ENCODE measurements at regions not wholly inside any gene's neighbourhood (a gene's known extent, or its start where the extent isn't known, plus 50 kb on each side); places are given as distances from the start of the nearest gene placed in this dataset.

DNA sequence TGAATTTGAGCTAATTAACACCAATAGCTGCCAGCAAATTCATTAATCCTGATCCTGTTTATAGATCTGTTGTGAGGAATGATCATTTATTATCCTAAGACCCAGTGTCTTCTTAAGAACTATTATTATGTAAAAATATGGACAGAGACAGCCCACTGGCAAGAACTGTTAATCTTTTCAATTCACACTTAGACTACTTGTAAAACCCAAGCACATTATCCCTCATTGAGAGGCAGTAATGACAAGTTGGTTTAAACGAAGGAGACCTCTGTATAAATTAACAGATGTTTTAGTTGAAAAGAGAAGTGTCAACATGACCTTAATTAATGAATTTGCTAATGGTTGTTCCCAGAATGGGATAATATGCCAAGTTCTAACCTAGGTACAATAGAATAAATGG, 270.3 kb upstream of the IZUMO3 start:
- TF ChIP-seq, protein P1, sequence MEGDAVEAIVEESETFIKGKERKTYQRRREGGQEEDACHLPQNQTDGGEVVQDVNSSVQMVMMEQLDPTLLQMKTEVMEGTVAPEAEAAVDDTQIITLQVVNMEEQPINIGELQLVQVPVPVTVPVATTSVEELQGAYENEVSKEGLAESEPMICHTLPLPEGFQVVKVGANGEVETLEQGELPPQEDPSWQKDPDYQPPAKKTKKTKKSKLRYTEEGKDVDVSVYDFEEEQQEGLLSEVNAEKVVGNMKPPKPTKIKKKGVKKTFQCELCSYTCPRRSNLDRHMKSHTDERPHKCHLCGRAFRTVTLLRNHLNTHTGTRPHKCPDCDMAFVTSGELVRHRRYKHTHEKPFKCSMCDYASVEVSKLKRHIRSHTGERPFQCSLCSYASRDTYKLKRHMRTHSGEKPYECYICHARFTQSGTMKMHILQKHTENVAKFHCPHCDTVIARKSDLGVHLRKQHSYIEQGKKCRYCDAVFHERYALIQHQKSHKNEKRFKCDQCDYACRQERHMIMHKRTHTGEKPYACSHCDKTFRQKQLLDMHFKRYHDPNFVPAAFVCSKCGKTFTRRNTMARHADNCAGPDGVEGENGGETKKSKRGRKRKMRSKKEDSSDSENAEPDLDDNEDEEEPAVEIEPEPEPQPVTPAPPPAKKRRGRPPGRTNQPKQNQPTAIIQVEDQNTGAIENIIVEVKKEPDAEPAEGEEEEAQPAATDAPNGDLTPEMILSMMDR (IDR thresholded peaks at IDR 0.05; ENCODE audit: low read depth, low read length) = no peak
- no peak for TF ChIP-seq EZH2phosphoT487 (IDR thresholded peaks at IDR 0.05; ENCODE audit: low read depth)

Measured in OCI-LY3 (cell line).